OCI-LY1 (cell line): ENCODE measurements at regions not wholly inside any gene's neighbourhood (a gene's known extent, or its start where the extent isn't known, plus 50 kb on each side); places are given as distances from the start of the nearest gene placed in this dataset.

Experiments used
- H2AFZ ChIP-seq: fragments of 200-600 bp; sonication (generic), shearing (Covaris generic); 2 replicates; pipeline ENCODE4 v1.6.0; 2014; ENCODE audit warnings: antibody characterized with exemption, mild to moderate bottlenecking, low read length
- H3F3A ChIP-seq: fragments of 200-600 bp; sonication (generic), shearing (Covaris generic); 2 replicates; pipeline ENCODE4 v1.6.0; 2014; ENCODE audit warnings: mild to moderate bottlenecking, antibody characterized with exemption, low read length, moderate library complexity; ENCODE audit not compliant: insufficient read depth
- H3K27ac ChIP-seq: fragments of 200-600 bp; sonication (generic); 2 replicates; pipeline ENCODE4 v1.5.1; 2014; ENCODE audit warnings: low read length, mixed run types, mild to moderate bottlenecking, low read depth; ENCODE audit not compliant: poor library complexity, severe bottlenecking
- H3K27me3 ChIP-seq: fragments of 200-600 bp; sonication (generic); 2 replicates; pipeline ENCODE4 v1.6.0; 2014; ENCODE audit warnings: antibody characterized with exemption, mild to moderate bottlenecking, low read length, moderate library complexity; ENCODE audit not compliant: insufficient read depth
- H3K36me3 ChIP-seq: fragments of 200-600 bp; sonication (generic); 2 replicates; pipeline ENCODE4 v1.6.1; 2014; ENCODE audit warnings: mild to moderate bottlenecking, antibody characterized with exemption, low read length, moderate library complexity, mixed read lengths; ENCODE audit not compliant: insufficient read depth
- H3K4me1 ChIP-seq: fragments of 200-600 bp; sonication (generic); 2 replicates; pipeline ENCODE4 v1.5.1; 2014; ENCODE audit warnings: mild to moderate bottlenecking, low read length, moderate library complexity; ENCODE audit not compliant: insufficient read depth, severe bottlenecking
- H3K4me2 ChIP-seq: fragments of 200-600 bp; sonication (generic), shearing (Covaris generic); 2 replicates; pipeline ENCODE4 v1.6.1; 2014; ENCODE audit warnings: low read length
- H3K4me3 ChIP-seq: fragments of 200-600 bp; sonication (generic); 2 replicates; pipeline ENCODE4 v1.5.1; 2014; ENCODE audit warnings: low read length, low read depth, mild to moderate bottlenecking, mixed read lengths; ENCODE audit not compliant: poor library complexity, severe bottlenecking
- H3K79me2 ChIP-seq: fragments of 200-600 bp; shearing (Covaris generic); 2 replicates; pipeline ENCODE4 v1.6.1; 2016; ENCODE audit warnings: mixed run types, low read length, mixed read lengths; ENCODE audit not compliant: insufficient read depth
- H3K9ac ChIP-seq: fragments of 200-600 bp; sonication (generic), shearing (Covaris generic); 2 replicates; pipeline ENCODE4 v1.6.1; 2014; ENCODE audit warnings: mild to moderate bottlenecking, low read length, mixed read lengths
- H3K9me2 ChIP-seq: fragments of 200-600 bp; sonication (generic), shearing (Covaris generic); 2 replicates; pipeline ENCODE4 v1.6.1; 2014; ENCODE audit warnings: low read depth, mild to moderate bottlenecking, low read length, mixed read lengths
- H3K9me3 ChIP-seq: fragments of 200-600 bp; shearing (Covaris generic); 2 replicates; pipeline ENCODE4 v1.6.1; 2014; ENCODE audit warnings: low read length, mixed read lengths
- H4K20me1 ChIP-seq: fragments of 200-600 bp; sonication (generic), shearing (Covaris generic); 2 replicates; pipeline ENCODE4 v1.6.0; 2016; ENCODE audit warnings: mild to moderate bottlenecking, low read length; ENCODE audit not compliant: insufficient read depth
- EZH2 ChIP-seq: fragments of 200-600 bp; sonication (generic), shearing (Covaris generic); IDR thresholded peaks from 2 replicates; pipeline ENCODE4 v1.8.0; 2017; ENCODE audit warnings: borderline replicate concordance, mixed run types, mild to moderate bottlenecking, antibody characterized with exemption, low read length, moderate library complexity, mixed read lengths
- TF ChIP-seq, protein P1 (sequence below): fragments of 200-600 bp; sonication (generic), shearing (Covaris generic); IDR thresholded peaks from 2 replicates; pipeline ENCODE4 v1.5.1; 2017; ENCODE audit warnings: mild to moderate bottlenecking, antibody characterized with exemption, low read length, moderate library complexity, mixed read lengths

DNA sequence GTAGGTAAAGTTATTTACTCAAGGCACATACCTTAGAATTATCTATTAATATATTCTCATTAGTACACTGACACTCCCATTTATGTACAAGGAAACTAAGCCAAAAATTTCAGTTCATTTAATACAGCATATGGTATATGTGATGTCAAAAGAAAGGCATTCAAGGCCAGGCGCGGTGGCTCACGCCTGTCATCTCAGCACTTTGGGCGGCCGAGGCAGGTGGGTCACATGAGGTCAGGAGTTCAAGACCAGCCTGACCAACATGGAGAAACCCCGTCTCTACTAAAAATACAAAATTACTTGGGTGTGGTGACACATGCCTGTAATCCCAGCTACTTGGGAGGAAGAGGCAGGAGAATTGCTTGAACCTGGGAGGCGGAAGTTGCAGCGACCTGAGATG, 435.2 kb downstream of the GBE1 start:
- H3K9ac ChIP-seq, result no peak overlapping the region

DNA sequence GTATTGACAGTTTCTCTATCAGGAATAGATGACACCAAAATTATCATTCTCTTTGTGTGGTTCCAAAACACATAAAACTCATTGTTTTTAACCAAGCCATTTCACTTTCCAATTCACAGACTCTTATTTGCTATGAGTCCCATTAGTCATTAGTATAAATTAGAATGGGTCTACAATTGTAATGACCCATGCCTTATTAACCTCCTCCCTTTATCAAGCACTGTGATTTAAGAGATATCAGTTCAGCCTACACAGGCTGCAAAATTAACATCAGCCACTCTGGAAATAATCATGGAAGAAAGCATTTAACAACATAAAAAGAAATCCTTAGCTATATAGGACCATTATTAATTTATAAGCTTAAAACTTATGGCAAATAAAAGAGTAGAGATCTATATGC, 440.6 kb downstream of the GBE1 start:
- TF ChIP-seq, protein P1, sequence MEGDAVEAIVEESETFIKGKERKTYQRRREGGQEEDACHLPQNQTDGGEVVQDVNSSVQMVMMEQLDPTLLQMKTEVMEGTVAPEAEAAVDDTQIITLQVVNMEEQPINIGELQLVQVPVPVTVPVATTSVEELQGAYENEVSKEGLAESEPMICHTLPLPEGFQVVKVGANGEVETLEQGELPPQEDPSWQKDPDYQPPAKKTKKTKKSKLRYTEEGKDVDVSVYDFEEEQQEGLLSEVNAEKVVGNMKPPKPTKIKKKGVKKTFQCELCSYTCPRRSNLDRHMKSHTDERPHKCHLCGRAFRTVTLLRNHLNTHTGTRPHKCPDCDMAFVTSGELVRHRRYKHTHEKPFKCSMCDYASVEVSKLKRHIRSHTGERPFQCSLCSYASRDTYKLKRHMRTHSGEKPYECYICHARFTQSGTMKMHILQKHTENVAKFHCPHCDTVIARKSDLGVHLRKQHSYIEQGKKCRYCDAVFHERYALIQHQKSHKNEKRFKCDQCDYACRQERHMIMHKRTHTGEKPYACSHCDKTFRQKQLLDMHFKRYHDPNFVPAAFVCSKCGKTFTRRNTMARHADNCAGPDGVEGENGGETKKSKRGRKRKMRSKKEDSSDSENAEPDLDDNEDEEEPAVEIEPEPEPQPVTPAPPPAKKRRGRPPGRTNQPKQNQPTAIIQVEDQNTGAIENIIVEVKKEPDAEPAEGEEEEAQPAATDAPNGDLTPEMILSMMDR, result no peak
- TF ChIP-seq EZH2, result no peak

More for the DNA sequence above, 435.2 kb downstream of the GBE1 start:
- no peak overlapping the region for H3K27ac ChIP-seq
- H3K9me3 ChIP-seq, result no peaks in the 10 kb centered on the region
- H3K4me2 ChIP-seq, result no peak overlapping the region
- no peaks in the 10 kb centered on the region for H3K27me3 ChIP-seq
- no peaks in the 10 kb centered on the region for H3K4me1 ChIP-seq
- no peaks in the 10 kb centered on the region for H4K20me1 ChIP-seq
- TF ChIP-seq, protein P1, result no peak
- TF ChIP-seq EZH2, result no peak
- no peak overlapping the region for H2AFZ ChIP-seq
- H3F3A ChIP-seq, result no peaks in the 10 kb centered on the region
- no peaks in the 10 kb centered on the region for H3K36me3 ChIP-seq
- no peaks in the 10 kb centered on the region for H3K9me2 ChIP-seq
- no peaks in the 10 kb centered on the region for H3K79me2 ChIP-seq
- no peak overlapping the region for H3K4me3 ChIP-seq

DNA sequence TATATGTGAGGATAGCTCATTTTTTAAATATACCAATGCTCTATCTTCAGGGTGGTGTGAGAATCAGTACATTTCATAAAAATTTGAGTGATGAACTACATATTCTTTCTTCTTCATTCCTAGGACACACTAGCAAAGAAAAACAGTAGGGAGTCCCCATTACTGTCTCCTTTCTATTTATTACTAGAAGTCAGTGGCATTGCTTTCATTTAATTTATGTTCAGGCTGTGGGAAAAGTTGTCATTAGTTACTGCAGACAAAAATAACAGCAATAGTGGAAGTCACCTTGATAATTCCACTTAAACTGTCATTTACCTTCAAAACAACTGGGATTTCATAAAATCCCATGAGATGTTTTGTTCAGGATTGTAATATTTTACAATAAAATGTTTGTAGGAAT, 446.4 kb downstream of the GBE1 start:
- no peaks in the 10 kb centered on the region for H3K9me2 ChIP-seq
- TF ChIP-seq EZH2, result no peak
- TF ChIP-seq, protein P1, result no peak

More for the DNA sequence above, 440.6 kb downstream of the GBE1 start:
- Histone ChIP-seq H3K9me3 (no peaks in the 10 kb centered on the region), H3K27me3 (no peaks in the 10 kb centered on the region), H3K4me1 (no peaks in the 10 kb centered on the region), H3K27ac (no peak overlapping the region), H4K20me1 (no peaks in the 10 kb centered on the region), H2AFZ (no peak overlapping the region), H3K79me2 (no peaks in the 10 kb centered on the region), H3K9ac (no peak overlapping the region), H3K9me2 (no peaks in the 10 kb centered on the region), H3K4me2 (no peak overlapping the region), H3K4me3 (no peak overlapping the region), H3K36me3 (no peaks in the 10 kb centered on the region), H3F3A (no peaks in the 10 kb centered on the region)

More for the DNA sequence above, 446.4 kb downstream of the GBE1 start:
- no peaks in the 10 kb centered on the region for H4K20me1 ChIP-seq
- H3K4me1 ChIP-seq, result no peaks in the 10 kb centered on the region
- no peaks in the 10 kb centered on the region for H3K9me3 ChIP-seq
- H3K27ac ChIP-seq, result no peak overlapping the region
- no peaks in the 10 kb centered on the region for H3F3A ChIP-seq
- H3K4me2 ChIP-seq, result no peak overlapping the region
- H3K36me3 ChIP-seq, result no peaks in the 10 kb centered on the region
- H3K4me3 ChIP-seq, result no peak overlapping the region
- H2AFZ ChIP-seq, result no peak overlapping the region
- H3K9ac ChIP-seq, result no peak overlapping the region
- no peaks in the 10 kb centered on the region for H3K79me2 ChIP-seq
- no peaks in the 10 kb centered on the region for H3K27me3 ChIP-seq
